ENCODE measurements at regions not wholly inside any gene's neighbourhood (a gene's known extent, or its start where the extent isn't known, plus 50 kb on each side); places are given as distances from the start of the nearest gene placed in this dataset.
A peak's percentile ranks its signal among the peaks of the same experiment; 100 is the strongest.

GRCh38 chr2:136225950-136226835 lies 108.2 kb upstream of the CXCR4 start:
- Mint-ChIP-seq H3K36me3 (ENCODE audit: low read depth) (no peaks in the 10 kb centered on the region), H3K4me1 (ENCODE audit: low read depth) (peaks cover 19% of the 10 kb centered on the region), H3K4me3 (ENCODE audit: low read depth) (no peak overlapping the region), H3K9me3 (peaks cover 7% of the 10 kb centered on the region), H3K27me3 (ENCODE audit: low read depth) (peaks cover 12% of the 10 kb centered on the region), H3K27ac (peak overlapping the region; percentile 26)
- intact Hi-C loops (cut with micrococcal nuclease), result loop anchor here (2.0 kb wide), 1 partner anchor 51 kb away; no protein-coding TSS in a partner anchor
- DNase-seq (ENCODE audit: low spot score), result no peak

- no peak for DNase-seq (ENCODE audit: low spot score)
- intact Hi-C loops (cut with micrococcal nuclease), result no loop called here
- H3K27ac Mint-ChIP-seq, result no peak overlapping the region
- no peak overlapping the region for H3K4me3 Mint-ChIP-seq (ENCODE audit: low read depth)
- H3K9me3 Mint-ChIP-seq, result no peaks in the 10 kb centered on the region
- H3K36me3 Mint-ChIP-seq (ENCODE audit: low read depth), result no peaks in the 10 kb centered on the region
- peaks cover 4% of the 10 kb centered on the region for H3K27me3 Mint-ChIP-seq (ENCODE audit: low read depth)
- peaks cover 19% of the 10 kb centered on the region for H3K4me1 Mint-ChIP-seq (ENCODE audit: low read depth)
These were observed 105.3 kb upstream of the CXCR4 start for GRCh38 chr2:136223274-136223673.

GRCh38 chr2:136222862-136223261 lies 104.9 kb upstream of the CXCR4 start:
- no peak overlapping the region for H3K4me3 Mint-ChIP-seq (ENCODE audit: low read depth)
- no peak for DNase-seq (ENCODE audit: low spot score)
- peaks cover 6% of the 10 kb centered on the region for H3K27me3 Mint-ChIP-seq (ENCODE audit: low read depth)
- H3K4me1 Mint-ChIP-seq (ENCODE audit: low read depth), result peaks cover 19% of the 10 kb centered on the region
- no peaks in the 10 kb centered on the region for H3K9me3 Mint-ChIP-seq
- intact Hi-C loops (cut with micrococcal nuclease), result no loop called here
- no peak overlapping the region for H3K27ac Mint-ChIP-seq
- H3K36me3 Mint-ChIP-seq (ENCODE audit: low read depth), result no peaks in the 10 kb centered on the region

GRCh38 chr2:136221026-136221425 lies 103.1 kb upstream of the CXCR4 start:
- Mint-ChIP-seq H3K27ac (no peak overlapping the region), H3K36me3 (ENCODE audit: low read depth) (no peaks in the 10 kb centered on the region), H3K4me3 (ENCODE audit: low read depth) (no peak overlapping the region), H3K27me3 (ENCODE audit: low read depth) (peaks cover 8% of the 10 kb centered on the region), H3K9me3 (no peaks in the 10 kb centered on the region), H3K4me1 (ENCODE audit: low read depth) (peaks cover 18% of the 10 kb centered on the region)
- intact Hi-C loops (cut with micrococcal nuclease), result no loop called here
- no peak for DNase-seq (ENCODE audit: low spot score)

- H3K27ac Mint-ChIP-seq, result no peak overlapping the region
- H3K4me3 Mint-ChIP-seq (ENCODE audit: low read depth), result no peak overlapping the region
- peaks cover 8% of the 10 kb centered on the region for H3K27me3 Mint-ChIP-seq (ENCODE audit: low read depth)
- no peak for DNase-seq (ENCODE audit: low spot score)
- H3K9me3 Mint-ChIP-seq, result no peaks in the 10 kb centered on the region
- no peaks in the 10 kb centered on the region for H3K36me3 Mint-ChIP-seq (ENCODE audit: low read depth)
- intact Hi-C loops (cut with micrococcal nuclease), result no loop called here
- H3K4me1 Mint-ChIP-seq (ENCODE audit: low read depth), result peaks cover 13% of the 10 kb centered on the region
These were observed 102.0 kb upstream of the CXCR4 start for GRCh38 chr2:136219963-136220362.

- no peaks in the 10 kb centered on the region for H3K9me3 Mint-ChIP-seq
- no peaks in the 10 kb centered on the region for H3K36me3 Mint-ChIP-seq (ENCODE audit: low read depth)
- no peak overlapping the region for H3K4me3 Mint-ChIP-seq (ENCODE audit: low read depth)
- intact Hi-C loops (cut with micrococcal nuclease), result no loop called here
- H3K27ac Mint-ChIP-seq, result no peak overlapping the region
- H3K27me3 Mint-ChIP-seq (ENCODE audit: low read depth), result peaks cover 8% of the 10 kb centered on the region
- H3K4me1 Mint-ChIP-seq (ENCODE audit: low read depth), result peaks cover 15% of the 10 kb centered on the region
- no peak for DNase-seq (ENCODE audit: low spot score)
These were observed 101.4 kb upstream of the CXCR4 start for GRCh38 chr2:136219341-136219740.

- no peaks in the 10 kb centered on the region for H3K36me3 Mint-ChIP-seq (ENCODE audit: low read depth)
These were observed 100.0 kb upstream of the CXCR4 start for GRCh38 chr2:136217996-136218395.

GRCh38 chr2:136215908-136216472 lies 98.0 kb upstream of the CXCR4 start:
- Mint-ChIP-seq H3K36me3 (ENCODE audit: low read depth) (no peaks in the 10 kb centered on the region), H3K27me3 (ENCODE audit: low read depth) (peaks cover 5% of the 10 kb centered on the region), H3K9me3 (no peaks in the 10 kb centered on the region), H3K27ac (no peak overlapping the region), H3K4me3 (ENCODE audit: low read depth) (no peak overlapping the region), H3K4me1 (ENCODE audit: low read depth) (peaks cover 35% of the 10 kb centered on the region)
- DNase-seq (ENCODE audit: low spot score), result no peak
- intact Hi-C loops (cut with micrococcal nuclease), result no loop called here

More at GRCh38 chr2:136217996-136218395, 100.0 kb upstream of the CXCR4 start:
- peaks cover 23% of the 10 kb centered on the region for H3K4me1 Mint-ChIP-seq (ENCODE audit: low read depth)
- no peaks in the 10 kb centered on the region for H3K9me3 Mint-ChIP-seq
- H3K27ac Mint-ChIP-seq, result no peak overlapping the region
- H3K4me3 Mint-ChIP-seq (ENCODE audit: low read depth), result no peak overlapping the region
- no peak for DNase-seq (ENCODE audit: low spot score)
- H3K27me3 Mint-ChIP-seq (ENCODE audit: low read depth), result peaks cover 8% of the 10 kb centered on the region
- intact Hi-C loops (cut with micrococcal nuclease), result no loop called here

- Mint-ChIP-seq H3K36me3 (ENCODE audit: low read depth) (peaks cover 2% of the 10 kb centered on the region), H3K27me3 (ENCODE audit: low read depth) (peaks cover 3% of the 10 kb centered on the region), H3K4me1 (ENCODE audit: low read depth) (peaks cover 39% of the 10 kb centered on the region), H3K4me3 (ENCODE audit: low read depth) (no peak overlapping the region), H3K27ac (no peak overlapping the region), H3K9me3 (peaks cover 3% of the 10 kb centered on the region)
- DNase-seq (ENCODE audit: low spot score), result no peak
- intact Hi-C loops (cut with micrococcal nuclease), result no loop called here
These were observed 97.5 kb upstream of the CXCR4 start for GRCh38 chr2:136215449-136215848.

- H3K4me1 Mint-ChIP-seq (ENCODE audit: low read depth), result peaks cover 40% of the 10 kb centered on the region
- H3K27me3 Mint-ChIP-seq (ENCODE audit: low read depth), result peaks cover 3% of the 10 kb centered on the region
- H3K27ac Mint-ChIP-seq, result no peak overlapping the region
- no peak overlapping the region for H3K4me3 Mint-ChIP-seq (ENCODE audit: low read depth)
- DNase-seq (ENCODE audit: low spot score), result no peak
- peaks cover 8% of the 10 kb centered on the region for H3K36me3 Mint-ChIP-seq (ENCODE audit: low read depth)
- H3K9me3 Mint-ChIP-seq, result peaks cover 11% of the 10 kb centered on the region
- intact Hi-C loops (cut with micrococcal nuclease), result loop anchor here (5.0 kb wide), 1 partner anchor 148 kb away; no protein-coding TSS in a partner anchor
These were observed 96.6 kb upstream of the CXCR4 start for GRCh38 chr2:136214307-136215200.

- Mint-ChIP-seq H3K27me3 (ENCODE audit: low read depth) (peaks cover 3% of the 10 kb centered on the region), H3K36me3 (ENCODE audit: low read depth) (peaks cover 8% of the 10 kb centered on the region), H3K27ac (no peak overlapping the region), H3K4me1 (ENCODE audit: low read depth) (peaks cover 40% of the 10 kb centered on the region), H3K9me3 (peaks cover 18% of the 10 kb centered on the region), H3K4me3 (ENCODE audit: low read depth) (no peak overlapping the region)
- intact Hi-C loops (cut with micrococcal nuclease), result loop anchor here (1.0 to 5.0 kb wide), 3 partner anchors 24 to 148 kb away; partner anchors contain the start of gene CXCR4
- DNase-seq (ENCODE audit: low spot score), result no peak
These were observed 95.9 kb upstream of the CXCR4 start for GRCh38 chr2:136213836-136214235.
